CD4-positive, alpha-beta T cell treated with Interleukin-2 at 100 ng/mL for 4 hours (primary cell): ENCODE measurements at regions not wholly inside any gene's neighbourhood (a gene's known extent, or its start where the extent isn't known, plus 50 kb on each side); places are given as distances from the start of the nearest gene placed in this dataset.

Experiments
- DNase-seq: peaks from one replicate; pipeline ENCODE4 v3.0.0-alpha.2; 2020; ENCODE audit warnings: low spot score

- no peak for DNase-seq
These were observed 250.9 kb upstream of the PDE10A start for GRCh38 chr6:165913676-165914570.

- DNase-seq = no peak
These were observed 247.3 kb upstream of the PDE10A start for GRCh38 chr6:165910184-165910966.

GRCh38 chr6:165906736-165907135 is 243.7 kb upstream of the PDE10A start:
- DNase-seq = no peak

- DNase-seq = no peak
These were observed 242.7 kb upstream of the PDE10A start for GRCh38 chr6:165905744-165906143.

- no peak for DNase-seq
These were observed 237.9 kb upstream of the PDE10A start for GRCh38 chr6:165900970-165901369.

- no peak for DNase-seq
These were observed 236.6 kb upstream of the PDE10A start for GRCh38 chr6:165899611-165900010.

GRCh38 chr6:165895421-165896165 is 232.6 kb upstream of the PDE10A start:
- DNase-seq = no peak

GRCh38 chr6:165894171-165894825 is 231.3 kb upstream of the PDE10A start:
- DNase-seq = no peak

GRCh38 chr6:165893431-165893830 is 230.4 kb upstream of the PDE10A start:
- DNase-seq = no peak

GRCh38 chr6:165891320-165891719 is 228.3 kb upstream of the PDE10A start:
- no peak for DNase-seq

- DNase-seq = no peak
These were observed 227.3 kb upstream of the PDE10A start for GRCh38 chr6:165890404-165890735.

GRCh38 chr6:165889636-165890403 is 226.8 kb upstream of the PDE10A start:
- DNase-seq = no peak

- DNase-seq = no peak
These were observed 223.1 kb upstream of the PDE10A start for GRCh38 chr6:165886169-165886568.

- peak; percentile 39 for DNase-seq
These were observed 222.0 kb upstream of the PDE10A start for GRCh38 chr6:165884813-165885765.

GRCh38 chr6:165883851-165884640 is 221.0 kb upstream of the PDE10A start:
- DNase-seq = no peak

GRCh38 chr6:165881806-165882205 is 218.8 kb upstream of the PDE10A start:
- DNase-seq = no peak

- DNase-seq = no peak
These were observed 217.6 kb upstream of the PDE10A start for GRCh38 chr6:165880686-165881085.

GRCh38 chr6:165877773-165878172 is 214.7 kb upstream of the PDE10A start:
- DNase-seq = no peak

GRCh38 chr6:165877192-165877591 is 214.2 kb upstream of the PDE10A start:
- DNase-seq = no peak
